Hindlimb muscle (tissue), 1 donor: ENCODE measurements at regions not wholly inside any gene's neighbourhood (a gene's known extent, or its start where the extent isn't known, plus 50 kb on each side); places are given as distances from the start of the nearest gene placed in this dataset.

Experiments used
- DNase-seq: peaks from one replicate; pipeline ENCODE4 v3.0.0-alpha.2; 2013

- no peak for DNase-seq
Measured at GRCh38 chr11:37107831-37108230, 509.8 kb upstream of the RAG2 start.

- DNase-seq = no peak
Measured at GRCh38 chr11:37107415-37107814, 509.4 kb upstream of the RAG2 start.

- DNase-seq = peak; percentile 8
Measured at GRCh38 chr11:37105427-37105826, 507.4 kb upstream of the RAG2 start.

GRCh38 chr11:37104380-37104779 lies 506.3 kb upstream of the RAG2 start:
- no peak for DNase-seq

- DNase-seq = no peak
Measured at GRCh38 chr11:37100008-37100407, 502.0 kb upstream of the RAG2 start.

- DNase-seq = no peak
Measured at GRCh38 chr11:37092487-37092886, 494.5 kb upstream of the RAG2 start.

GRCh38 chr11:37089439-37089838 lies 491.4 kb upstream of the RAG2 start:
- no peak for DNase-seq

- DNase-seq = no peak
Measured at GRCh38 chr11:37088573-37088910, 490.5 kb upstream of the RAG2 start.

- no peak for DNase-seq
Measured at GRCh38 chr11:37087650-37088572, 489.9 kb upstream of the RAG2 start.

GRCh38 chr11:37078521-37078920 lies 480.5 kb upstream of the RAG2 start:
- DNase-seq = no peak

GRCh38 chr11:37076866-37077265 lies 478.8 kb upstream of the RAG2 start:
- DNase-seq = no peak

GRCh38 chr11:37072538-37073055 lies 474.6 kb upstream of the RAG2 start:
- DNase-seq = no peak

- no peak for DNase-seq
Measured at GRCh38 chr11:37050311-37050710, 452.3 kb upstream of the RAG2 start.

GRCh38 chr11:37040921-37041320 lies 442.9 kb upstream of the RAG2 start:
- no peak for DNase-seq

- no peak for DNase-seq
Measured at GRCh38 chr11:37038911-37039310, 440.9 kb upstream of the RAG2 start.

GRCh38 chr11:37026741-37027140 lies 428.7 kb upstream of the RAG2 start:
- no peak for DNase-seq

- no peak for DNase-seq
Measured at GRCh38 chr11:37026326-37026725, 428.3 kb upstream of the RAG2 start.

GRCh38 chr11:37006563-37006962 lies 408.5 kb upstream of the RAG2 start:
- no peak for DNase-seq

- no peak for DNase-seq
Measured at GRCh38 chr11:37002831-37003230, 404.8 kb upstream of the RAG2 start.

- no peak for DNase-seq
Measured at GRCh38 chr11:36997656-36998055, 399.6 kb upstream of the RAG2 start.

GRCh38 chr11:36996795-36997194 lies 398.8 kb upstream of the RAG2 start:
- no peak for DNase-seq

- no peak for DNase-seq
Measured at GRCh38 chr11:36994208-36994607, 396.2 kb upstream of the RAG2 start.

GRCh38 chr11:36988556-36988955 lies 390.5 kb upstream of the RAG2 start:
- DNase-seq = no peak

GRCh38 chr11:36985562-36985961 lies 387.5 kb upstream of the RAG2 start:
- no peak for DNase-seq

- DNase-seq = peak; percentile 21
Measured at GRCh38 chr11:36976741-36977140, 378.7 kb upstream of the RAG2 start.
